HepG2 (cell line): ENCODE measurements at regions not wholly inside any gene's neighbourhood (a gene's known extent, or its start where the extent isn't known, plus 50 kb on each side); places are given as distances from the start of the nearest gene placed in this dataset.

Source experiments
- ATAC-seq: fragments of 200-7000 bp; cut with Tn5 transposase; 3 replicates; pipeline ENCODE4 v1.9.1; 2020; ENCODE audit warnings: mild to moderate bottlenecking, moderate library complexity
- BruUV-seq: library from RNA; stranded (reverse); fragments of 400-500 nt; replicated peaks from 2 replicates; lab custom pipeline; 2021; lab: Mats Ljungman, UMichigan
- CTCF ChIA-PET: fragments of 300-600 bp; formaldehyde crosslinking; extraction: SDS; loops from one replicate; lab custom pipeline; 2021; ENCODE audit warnings: low total read pairs, inconsistent platforms, low intra/inter-chr PET ratio; lab: Yijun Ruan, JAX
- POLR2A ChIA-PET: fragments of 350-600 bp; sonication (Branson Sonifier 250); formaldehyde crosslinking; loops from one replicate; lab custom pipeline; 2020; ENCODE audit warnings: antibody characterized with exemption, inconsistent platforms; lab: Yijun Ruan, JAX
- DNase-seq: peaks from one replicate; pipeline ENCODE4 v3.0.0-alpha.2; 2015; ENCODE audit warnings: low spot score
- FAIRE-seq: peaks from 3 replicates; lab custom pipeline; 2011; peaks lifted over from hg19 to GRCh38; lab: Jason Lieb, UNC
- H2AFZ ChIP-seq: one replicate; pipeline ENCODE4 v1.6.1; 2011; ENCODE audit warnings: low read length, inconsistent platforms
- H3K27ac ChIP-seq: fragments of 300-600 bp; 3 replicates; pipeline ENCODE4 v1.8.0; 2011; ENCODE audit warnings: mixed run types, mild to moderate bottlenecking, mixed read lengths, low read length, inconsistent platforms; ENCODE audit not compliant: insufficient read depth; ENCODE audit errors: extremely low read length
- H3K27me3 ChIP-seq, 2 experiments: fragments of 200-600 bp in 1 of 2; 2 replicates in 1 of 2; 3 replicates in 1 of 2; pipeline versions ENCODE4 v1.6.0 to v1.8.0; 2011; ENCODE audit warnings: low read length in 2 of 2, mild to moderate bottlenecking in 2 of 2, moderate library complexity in 2 of 2, inconsistent platforms in 1 of 2; ENCODE audit not compliant: insufficient read depth in 2 of 2, control insufficient read depth in 1 of 2
- H3K36me3 ChIP-seq, 2 experiments: fragments of 200-600 bp in 1 of 2; replicated peaks in 1 of 2; 2 replicates in 1 of 2; 3 replicates in 1 of 2; pipeline versions ENCODE4 v1.5.1 to v1.8.0; 2011; ENCODE audit warnings: low read length in 2 of 2, inconsistent platforms in 1 of 2; ENCODE audit not compliant: insufficient read depth in 2 of 2, control insufficient read depth in 1 of 2
- H3K4me1 ChIP-seq: 2 replicates; pipeline ENCODE4 v1.5.1; 2012; ENCODE audit warnings: low read length, inconsistent platforms; ENCODE audit not compliant: insufficient read depth
- H3K4me2 ChIP-seq: 2 replicates; pipeline ENCODE4 v1.6.0; 2011; ENCODE audit warnings: low read depth, low read length, inconsistent platforms
- H3K4me3 ChIP-seq, 3 experiments: fragments of 200-600 bp in 1 of 3; sonication (generic), shearing (Covaris generic) in 1 of 3; replicated peaks in 1 of 3; 2 replicates each; pipeline ENCODE4 v1.5.1; 2011 to 2016; ENCODE audit warnings: low read length in 3 of 3, inconsistent platforms in 2 of 3, low read depth in 2 of 3, mild to moderate bottlenecking in 2 of 3, control low read depth in 1 of 3, mixed read lengths in 1 of 3; ENCODE audit not compliant: insufficient read depth in 1 of 3
- H3K79me2 ChIP-seq: one replicate; pipeline ENCODE4 v1.6.1; 2011; ENCODE audit warnings: low read length, inconsistent platforms; ENCODE audit not compliant: insufficient read depth
- H3K9ac ChIP-seq: 2 replicates; pipeline ENCODE4 v1.6.0; 2011; ENCODE audit warnings: mild to moderate bottlenecking, low read depth, low read length, inconsistent platforms; ENCODE audit not compliant: insufficient read depth
- H3K9me3 ChIP-seq: 2 replicates; pipeline ENCODE4 v1.5.1; 2012; ENCODE audit warnings: mild to moderate bottlenecking, low read length
- H4K20me1 ChIP-seq: 2 replicates; pipeline ENCODE4 v1.6.0; 2011; ENCODE audit warnings: inconsistent platforms, mild to moderate bottlenecking, low read length, moderate library complexity; ENCODE audit not compliant: insufficient read depth
- CREB1 ChIP-seq, 2 experiments: fragments of 450-650 bp in 1 of 2; IDR thresholded peaks; 2 replicates each; pipeline ENCODE4 v1.6.1; 2016 to 2017; ENCODE audit warnings: control low read depth in 1 of 2, mild to moderate bottlenecking in 1 of 2, missing compliant biosample characterization in 1 of 2, missing genetic modification characterization in 1 of 2
- GTF3A ChIP-seq: sonication (generic); formaldehyde crosslinking; conservative IDR thresholded peaks from 2 replicates; pipeline ENCODE4 v1.4.0; 2020; ENCODE audit warnings: mild to moderate bottlenecking, missing genetic modification reagents
- HNRNPK ChIP-seq: fragments of 200-400 bp; formaldehyde crosslinking; IDR thresholded peaks from 2 replicates; pipeline ENCODE4 v1.6.1; 2018; ENCODE audit warnings: low read length, low read depth, moderate library complexity, mild to moderate bottlenecking; ENCODE audit not compliant: poor library complexity, severe bottlenecking
- MED1 ChIP-seq: sonication (generic); formaldehyde crosslinking; IDR thresholded peaks from 2 replicates; pipeline ENCODE4 v1.4.0; 2020; ENCODE audit warnings: missing genetic modification reagents
- MTF1 ChIP-seq: sonication (generic); formaldehyde crosslinking; IDR thresholded peaks from 2 replicates; pipeline ENCODE4 v1.5.0; 2020; ENCODE audit warnings: missing genetic modification reagents
- TP53 ChIP-seq: sonication (generic); formaldehyde crosslinking; conservative IDR thresholded peaks from 2 replicates; pipeline ENCODE4 v1.4.0; 2020; ENCODE audit warnings: missing genetic modification reagents
- ZNF432 ChIP-seq: sonication (generic); formaldehyde crosslinking; IDR thresholded peaks from 2 replicates; pipeline ENCODE4 v1.5.0; 2020; ENCODE audit warnings: missing genetic modification reagents, mild to moderate bottlenecking, borderline replicate concordance
- ZSCAN22 ChIP-seq: sonication (generic); formaldehyde crosslinking; IDR thresholded peaks from 2 replicates; pipeline ENCODE4 v1.4.0; 2020; ENCODE audit warnings: mild to moderate bottlenecking, missing genetic modification reagents
- WGBS: methylation state at CpG from one replicate; pipeline ENCODE4 v1.1.6; 2017; ENCODE audit warnings: low lambda C conversion rate; 5-methylcytosine and 5-hydroxymethylcytosine counted together
- in situ Hi-C: cut with HindIII; loops from 2 replicates; pipeline ENCODE4 v1.10.0; 2017; ENCODE audit warnings: low pct_unique_long_range_greater_than_20kb; ENCODE audit not compliant: extremely low pct_ligation_motif_present
- intact Hi-C: fragments of 100-400 bp; cut with micrococcal nuclease; formaldehyde crosslinking; loops from one replicate; pipeline ENCODE4 v1.10.0; 2022; ENCODE audit not compliant: unreplicated experiment

DNA sequence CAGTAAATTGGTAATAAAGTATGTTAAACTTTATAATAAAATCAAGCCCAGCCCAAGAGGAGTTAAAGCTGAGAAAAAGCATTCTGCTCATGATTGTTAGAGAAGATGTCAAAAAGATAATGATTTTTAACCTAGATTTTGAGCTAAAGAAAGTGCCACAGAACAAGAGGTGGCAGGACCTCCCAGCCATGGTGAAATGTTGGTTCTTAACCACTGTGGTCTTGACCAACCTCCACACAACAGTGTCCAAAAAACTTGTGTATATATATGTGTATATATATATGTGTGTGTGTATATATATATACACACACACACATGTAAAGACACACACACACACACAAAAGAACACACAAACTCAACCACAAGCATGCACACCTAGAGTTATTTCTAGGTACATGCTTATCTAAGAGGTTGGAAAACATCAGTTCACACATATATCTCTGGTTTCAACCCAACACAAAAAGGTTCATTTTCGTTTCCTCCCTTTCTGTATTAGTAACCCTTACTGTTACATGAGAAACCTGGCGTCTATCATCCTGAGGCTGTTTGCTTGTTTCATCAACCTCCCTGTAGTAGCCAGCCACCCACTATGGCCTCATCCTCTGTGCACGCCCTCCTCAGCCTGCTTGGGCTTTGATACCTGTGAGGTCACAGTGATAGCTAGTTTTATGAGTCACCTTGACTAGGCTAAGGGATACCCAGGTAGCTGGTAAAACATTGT lies 631.8 kb upstream of the ID2 start:
- 43% methylated on average over 3 of the region's 3 CpGs for WGBS
- no peak for ATAC-seq

DNA sequence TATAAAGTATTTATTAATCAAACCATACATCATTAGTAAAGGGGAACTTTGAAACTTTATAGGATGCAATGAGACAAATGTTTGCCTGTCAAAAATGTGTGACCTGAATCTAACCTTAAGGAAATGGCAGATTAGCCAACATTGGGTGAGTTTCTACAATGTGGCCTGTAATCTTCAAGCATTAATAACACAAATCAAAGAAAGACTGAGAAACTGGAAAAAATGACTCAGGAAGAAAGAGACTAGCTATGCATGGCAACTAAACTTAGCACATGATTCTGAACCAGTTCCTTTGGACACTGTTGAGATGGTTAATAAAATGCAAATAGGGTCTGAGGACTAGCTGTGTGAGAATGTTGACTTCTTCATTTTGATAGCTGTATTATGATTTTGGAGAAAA lies 628.6 kb upstream of the ID2 start:
- H3K27me3 ChIP-seq: peaks cover 0 to 4% of the 10 kb centered on the region in 2 experiments; a peak in 1 of 5 replicates
- ChIA-PET CTCF (no interaction called here), POLR2A (no interaction called here)
- no peak overlapping the region for H3K4me3 ChIP-seq
- H4K20me1 ChIP-seq: no peaks in the 10 kb centered on the region
- FAIRE-seq: no peak
- BruUV-seq: no TSS peak
- DNase-seq: no peak
- H3K9me3 ChIP-seq: no peaks in the 10 kb centered on the region
- H2AFZ ChIP-seq: no peak overlapping the region
- H3K4me1 ChIP-seq: no peaks in the 10 kb centered on the region
- H3K9ac ChIP-seq: no peak overlapping the region
- in situ Hi-C loops: no loop called here
- H3K79me2 ChIP-seq: no peaks in the 10 kb centered on the region
- ATAC-seq: no peak
- H3K4me2 ChIP-seq: no peak overlapping the region
- TF ChIP-seq MED1 (CRISPR knock-in tag): no peak
- no peak for TF ChIP-seq HNRNPK
- TF ChIP-seq GTF3A (CRISPR knock-in tag): no peak
- no peak for TF ChIP-seq TP53 (CRISPR knock-in tag)
- no peak for TF ChIP-seq MTF1 (CRISPR knock-in tag)
- TF ChIP-seq ZSCAN22 (CRISPR knock-in tag): no peak
- H3K27ac ChIP-seq: no peak overlapping the region
- no peaks in the 10 kb centered on the region for H3K36me3 ChIP-seq
- intact Hi-C loops: no loop called here

More for the DNA sequence above, 631.8 kb upstream of the ID2 start:
- Histone ChIP-seq H3K4me2 (no peak overlapping the region), H3K9ac (no peak overlapping the region), H3K36me3 (no peaks in the 10 kb centered on the region), H3K4me1 (no peaks in the 10 kb centered on the region), H3K27ac (no peak overlapping the region), H4K20me1 (no peaks in the 10 kb centered on the region), H2AFZ (no peak overlapping the region), H3K9me3 (no peaks in the 10 kb centered on the region), H3K79me2 (no peaks in the 10 kb centered on the region), H3K4me3 (no peak overlapping the region), H3K27me3 (peaks cover 2 to 7% of the 10 kb centered on the region in 2 experiments; a peak in 2 of 5 replicates)
- FAIRE-seq: no peak
- POLR2A ChIA-PET: no interaction called here
- BruUV-seq: no TSS peak
- no peak for DNase-seq
- in situ Hi-C loops: no loop called here
- CTCF ChIA-PET: no interaction called here
- TF ChIP-seq ZNF432: no peak
- 0 out of 2 replicates have a peak, but pooled peaks have one; percentile 36 for TF ChIP-seq CREB1 (IDR thresholded peaks at IDR 0.05)
- TF ChIP-seq CREB1 (CRISPR knock-in tag; IDR thresholded peaks at IDR 0.05): no peak
- intact Hi-C loops: no loop called here
